ENCODE measurements at regions not wholly inside any gene's neighbourhood (a gene's known extent, or its start where the extent isn't known, plus 50 kb on each side); places are given as distances from the start of the nearest gene placed in this dataset.

GRCh38 chr7:45368129-45368807, 205.9 kb upstream of the ADCY1 start:
- Histone ChIP-seq H3K4me1 (ENCODE audit: insufficient read depth, low read length) (no peaks in the 10 kb centered on the region), H2AFZ (ENCODE audit: low read length) (no peak overlapping the region), H3K4me3 (replicated peaks in 1 of 3; ENCODE audit: insufficient read depth in 1 of 3, low read depth in 2 of 3, low read length in 3 of 3) (no peak overlapping the region), H3K27me3 (ENCODE audit: control insufficient read depth in 1 of 2, insufficient read depth in 2 of 2, low read length in 2 of 2) (peaks cover 0 to 10% of the 10 kb centered on the region in 2 experiments; a peak in 2 of 5 replicates), H4K20me1 (ENCODE audit: insufficient read depth, low read length) (no peaks in the 10 kb centered on the region), H3K9ac (ENCODE audit: insufficient read depth, low read depth, low read length) (no peak overlapping the region), H3K9me3 (ENCODE audit: low read length) (no peaks in the 10 kb centered on the region), H3K36me3 (replicated peaks in 1 of 2; ENCODE audit: control insufficient read depth in 1 of 2, insufficient read depth in 2 of 2, low read length in 2 of 2) (no peaks in the 10 kb centered on the region), H3K4me2 (ENCODE audit: low read depth, low read length) (no peak overlapping the region), H3K79me2 (ENCODE audit: insufficient read depth, low read length) (no peaks in the 10 kb centered on the region), H3K27ac (ENCODE audit: extremely low read length, insufficient read depth, low read length) (no peak overlapping the region)
- ChIA-PET CTCF (ENCODE audit: low intra/inter-chr PET ratio, low total read pairs) (no interaction called here), POLR2A (no interaction called here)
- FAIRE-seq: no peak
- in situ Hi-C loops (cut with HindIII; ENCODE audit: extremely low pct_ligation_motif_present, low pct_unique_long_range_greater_than_20kb) (no loop called here), intact Hi-C loops (cut with micrococcal nuclease; ENCODE audit: unreplicated experiment) (no loop called here)
- TF ChIP-seq CEBPG (CRISPR knock-in tag; IDR thresholded peaks at IDR 0.05) (no peak), ZBTB25 (CRISPR knock-in tag; IDR thresholded peaks at IDR 0.05) (no peak), ATF3 (CRISPR knock-in tag; IDR thresholded peaks at IDR 0.05) (no peak), CSRNP1 (CRISPR knock-in tag; IDR thresholded peaks at IDR 0.05) (no peak), ZNF577 (CRISPR knock-in tag; IDR thresholded peaks at IDR 0.05; ENCODE audit: borderline replicate concordance, low read depth) (no peak)
- DNase-seq (ENCODE audit: low spot score): no peak
- ATAC-seq: no peak
- no TSS peak for BruUV-seq (replicated peaks)

GRCh38 chr7:45384499-45384898, 189.7 kb upstream of the ADCY1 start:
- Histone ChIP-seq H3K4me2 (ENCODE audit: low read depth, low read length) (no peak overlapping the region), H3K79me2 (ENCODE audit: insufficient read depth, low read length) (no peaks in the 10 kb centered on the region), H3K27me3 (ENCODE audit: control insufficient read depth in 1 of 2, insufficient read depth in 2 of 2, low read length in 2 of 2) (no peaks in the 10 kb centered on the region), H2AFZ (ENCODE audit: low read length) (no peak overlapping the region), H3K4me3 (replicated peaks in 1 of 3; ENCODE audit: insufficient read depth in 1 of 3, low read depth in 2 of 3, low read length in 3 of 3) (no peak overlapping the region), H3K9ac (ENCODE audit: insufficient read depth, low read depth, low read length) (no peak overlapping the region), H3K9me3 (ENCODE audit: low read length) (no peaks in the 10 kb centered on the region), H3K36me3 (replicated peaks in 1 of 2; ENCODE audit: control insufficient read depth in 1 of 2, insufficient read depth in 2 of 2, low read length in 2 of 2) (no peaks in the 10 kb centered on the region), H3K4me1 (ENCODE audit: insufficient read depth, low read length) (no peaks in the 10 kb centered on the region), H3K27ac (ENCODE audit: extremely low read length, insufficient read depth, low read length) (no peak overlapping the region), H4K20me1 (ENCODE audit: insufficient read depth, low read length) (no peaks in the 10 kb centered on the region)
- BruUV-seq (replicated peaks): no TSS peak
- CTCF ChIA-PET (ENCODE audit: low intra/inter-chr PET ratio, low total read pairs): no interaction called here
- POLR2A ChIA-PET: no interaction called here
- FAIRE-seq: no peak
- 42% methylated on average over 4 of the region's 4 CpGs for whole genome bisulfite sequencing (ENCODE audit: low lambda C conversion rate)
- ATAC-seq: no peak
- DNase-seq (ENCODE audit: low spot score): no peak
- intact Hi-C loops (cut with micrococcal nuclease; ENCODE audit: unreplicated experiment): no loop called here
- in situ Hi-C loops (cut with HindIII; ENCODE audit: extremely low pct_ligation_motif_present, low pct_unique_long_range_greater_than_20kb): no loop called here
- TF ChIP-seq SRSF9 (IDR thresholded peaks at IDR 0.05; ENCODE audit: borderline replicate concordance, insufficient read depth, low read depth, low read length, poor library complexity, severe bottlenecking): no peak
- no peak for TF ChIP-seq SNAPC4 (CRISPR knock-in tag; IDR thresholded peaks at IDR 0.05)
- TF ChIP-seq ZNF256 (CRISPR knock-in tag; conservative IDR thresholded peaks at IDR 0.05): no peak
- no peak for TF ChIP-seq RELA (CRISPR knock-in tag; IDR thresholded peaks at IDR 0.05)
- TF ChIP-seq NCOR1 (IDR thresholded peaks at IDR 0.05; ENCODE audit: borderline replicate concordance, low read length): no peak
